ENCODE measurements at regions not wholly inside any gene's neighbourhood (a gene's known extent, or its start where the extent isn't known, plus 50 kb on each side); places are given as distances from the start of the nearest gene placed in this dataset.

DNA sequence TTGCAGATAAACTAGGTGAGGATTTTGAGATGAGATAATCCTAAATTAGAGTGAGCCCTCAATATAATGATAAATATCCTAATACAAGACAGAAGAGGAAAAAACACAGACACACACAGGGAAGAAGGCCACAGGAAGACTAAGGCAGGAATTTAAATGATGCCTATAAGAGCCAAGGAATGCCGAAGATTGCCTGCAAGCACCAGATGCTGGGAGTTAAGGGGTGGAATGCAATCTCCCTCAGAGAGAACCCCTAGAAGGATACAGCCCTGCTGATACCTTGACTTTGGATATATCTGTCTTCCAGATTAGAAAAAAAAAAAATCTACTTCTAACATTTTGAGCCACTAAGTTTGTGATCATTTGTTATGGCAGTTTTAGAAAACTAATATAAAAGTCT lies 299.7 kb upstream of the PRMT6 start:
- TF ChIP-seq, protein P1, sequence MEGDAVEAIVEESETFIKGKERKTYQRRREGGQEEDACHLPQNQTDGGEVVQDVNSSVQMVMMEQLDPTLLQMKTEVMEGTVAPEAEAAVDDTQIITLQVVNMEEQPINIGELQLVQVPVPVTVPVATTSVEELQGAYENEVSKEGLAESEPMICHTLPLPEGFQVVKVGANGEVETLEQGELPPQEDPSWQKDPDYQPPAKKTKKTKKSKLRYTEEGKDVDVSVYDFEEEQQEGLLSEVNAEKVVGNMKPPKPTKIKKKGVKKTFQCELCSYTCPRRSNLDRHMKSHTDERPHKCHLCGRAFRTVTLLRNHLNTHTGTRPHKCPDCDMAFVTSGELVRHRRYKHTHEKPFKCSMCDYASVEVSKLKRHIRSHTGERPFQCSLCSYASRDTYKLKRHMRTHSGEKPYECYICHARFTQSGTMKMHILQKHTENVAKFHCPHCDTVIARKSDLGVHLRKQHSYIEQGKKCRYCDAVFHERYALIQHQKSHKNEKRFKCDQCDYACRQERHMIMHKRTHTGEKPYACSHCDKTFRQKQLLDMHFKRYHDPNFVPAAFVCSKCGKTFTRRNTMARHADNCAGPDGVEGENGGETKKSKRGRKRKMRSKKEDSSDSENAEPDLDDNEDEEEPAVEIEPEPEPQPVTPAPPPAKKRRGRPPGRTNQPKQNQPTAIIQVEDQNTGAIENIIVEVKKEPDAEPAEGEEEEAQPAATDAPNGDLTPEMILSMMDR (IDR thresholded peaks at IDR 0.05; ENCODE audit: borderline replicate concordance) = no peak
- H3K27me3 ChIP-seq (ENCODE audit: low read depth) = no peaks in the 10 kb centered on the region
- DNase-seq = no peak
- no peaks in the 10 kb centered on the region for H3K4me1 ChIP-seq
- intact Hi-C loops (cut with micrococcal nuclease) = no loop called here
- no peak overlapping the region for H3K27ac ChIP-seq (replicated peaks)
- H3K4me3 ChIP-seq = no peak overlapping the region
- H3K9me3 ChIP-seq (replicated peaks) = no peaks in the 10 kb centered on the region
- no peaks in the 10 kb centered on the region for H3K36me3 ChIP-seq

DNA sequence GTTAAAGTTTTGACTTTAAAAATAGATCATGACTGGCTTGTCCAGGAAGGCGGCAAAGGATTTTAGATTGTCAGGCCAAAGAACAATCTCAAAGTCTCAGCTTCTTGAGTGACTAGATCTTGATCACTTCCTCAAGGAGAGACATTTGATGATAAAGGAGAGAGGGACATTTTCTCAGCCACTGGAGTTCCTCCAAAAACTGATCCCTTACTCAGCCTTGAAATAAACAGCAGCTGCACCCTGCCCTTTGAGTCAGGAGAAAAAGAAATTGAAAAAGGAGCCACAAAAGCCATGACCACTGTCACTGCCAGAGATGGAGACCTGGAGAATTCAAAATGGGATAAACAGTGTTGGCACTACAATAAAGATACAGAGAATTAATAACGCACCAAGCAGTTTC lies 288.4 kb upstream of the PRMT6 start:
- Histone ChIP-seq H3K27ac (replicated peaks) (no peak overlapping the region), H3K36me3 (no peaks in the 10 kb centered on the region), H3K9me3 (replicated peaks) (peaks cover under 1% of the 10 kb centered on the region), H3K27me3 (ENCODE audit: low read depth) (no peaks in the 10 kb centered on the region), H3K4me3 (no peak overlapping the region), H3K4me1 (peaks cover 6% of the 10 kb centered on the region)
- TF ChIP-seq, protein P1 (IDR thresholded peaks at IDR 0.05; ENCODE audit: borderline replicate concordance) = no peak
- no peak for DNase-seq
- intact Hi-C loops (cut with micrococcal nuclease) = no loop called here

DNA sequence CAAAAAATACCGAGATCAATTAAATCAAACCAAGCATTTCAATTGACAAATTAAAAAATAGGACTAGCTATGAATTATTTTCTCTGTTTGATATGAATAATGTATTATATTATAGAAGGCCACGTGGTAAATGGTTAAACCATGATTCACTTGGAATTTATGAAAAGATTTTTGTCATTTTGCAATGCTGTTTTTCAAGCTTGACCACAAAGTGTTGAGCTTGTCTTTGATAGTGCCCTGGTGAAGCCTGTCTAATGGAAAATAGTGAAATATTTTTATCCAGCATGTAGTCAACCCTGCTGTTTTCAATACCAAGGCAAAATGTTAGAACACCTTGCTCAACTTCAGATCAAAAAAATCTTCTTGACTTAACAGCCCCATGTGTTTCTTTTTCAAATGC lies 288.0 kb upstream of the PRMT6 start:
- H3K9me3 ChIP-seq (replicated peaks) = peaks cover 5% of the 10 kb centered on the region
- peaks cover 6% of the 10 kb centered on the region for H3K4me1 ChIP-seq
- no peaks in the 10 kb centered on the region for H3K36me3 ChIP-seq
- no peak for DNase-seq
- H3K27me3 ChIP-seq (ENCODE audit: low read depth) = no peaks in the 10 kb centered on the region
- TF ChIP-seq, protein P1 (IDR thresholded peaks at IDR 0.05; ENCODE audit: borderline replicate concordance) = no peak
- intact Hi-C loops (cut with micrococcal nuclease) = no loop called here
- no peak overlapping the region for H3K27ac ChIP-seq (replicated peaks)
- H3K4me3 ChIP-seq = no peak overlapping the region

DNA sequence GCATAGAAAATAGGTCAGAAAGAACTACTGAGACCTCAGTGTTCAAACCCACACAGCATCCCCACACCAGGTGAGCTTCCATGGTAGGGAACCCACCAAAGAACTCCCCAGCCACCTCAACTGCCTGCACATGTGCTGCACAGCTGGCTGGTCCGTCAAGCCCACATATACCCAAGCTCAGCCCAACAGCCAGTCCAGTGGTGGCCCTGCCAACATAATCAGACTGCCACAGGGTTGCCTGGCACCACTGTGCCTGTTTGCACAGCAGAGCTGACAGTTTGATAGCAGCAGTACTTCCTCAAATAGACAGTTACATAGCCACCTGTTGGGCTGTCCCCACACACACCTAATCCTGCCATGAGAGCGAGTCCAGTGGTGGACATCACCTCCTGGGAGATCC lies 283.3 kb upstream of the PRMT6 start:
- Histone ChIP-seq H3K27ac (replicated peaks) (no peak overlapping the region), H3K27me3 (ENCODE audit: low read depth) (no peaks in the 10 kb centered on the region), H3K36me3 (no peaks in the 10 kb centered on the region), H3K4me3 (no peak overlapping the region), H3K9me3 (replicated peaks) (peaks cover 48% of the 10 kb centered on the region), H3K4me1 (peaks cover 3% of the 10 kb centered on the region)
- intact Hi-C loops (cut with micrococcal nuclease) = no loop called here
- TF ChIP-seq, protein P1 (IDR thresholded peaks at IDR 0.05; ENCODE audit: borderline replicate concordance) = no peak
- no peak for DNase-seq

DNA sequence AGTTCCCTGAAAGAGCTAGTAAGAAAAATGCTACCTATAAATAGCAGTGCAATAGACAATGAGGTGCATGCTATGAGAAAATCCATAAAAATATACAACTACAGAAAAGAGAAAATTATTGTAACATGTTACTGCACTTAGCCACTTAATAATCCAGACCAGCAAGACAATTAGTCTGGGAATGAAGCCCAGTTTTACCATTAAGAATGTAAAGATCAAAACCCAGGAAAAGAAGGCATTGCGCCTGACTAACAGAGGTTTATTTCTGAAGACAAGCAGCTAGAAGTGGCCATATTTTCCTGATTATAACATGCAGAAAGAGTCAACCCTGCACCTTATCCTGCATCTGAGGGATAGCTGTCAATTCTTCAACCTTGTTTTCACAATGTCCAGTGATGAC lies 276.4 kb upstream of the PRMT6 start:
- no peak overlapping the region for H3K4me3 ChIP-seq
- H3K4me1 ChIP-seq = no peaks in the 10 kb centered on the region
- DNase-seq = no peak
- H3K27ac ChIP-seq (replicated peaks) = no peak overlapping the region
- TF ChIP-seq, protein P1 (IDR thresholded peaks at IDR 0.05; ENCODE audit: borderline replicate concordance) = no peak
- H3K36me3 ChIP-seq = no peaks in the 10 kb centered on the region
- peaks cover 28% of the 10 kb centered on the region for H3K9me3 ChIP-seq (replicated peaks)
- H3K27me3 ChIP-seq (ENCODE audit: low read depth) = no peaks in the 10 kb centered on the region
- intact Hi-C loops (cut with micrococcal nuclease) = no loop called here

All from left ventricle myocardium inferior (tissue), 1 donor.